ENCODE measurements at regions not wholly inside any gene's neighbourhood (a gene's known extent, or its start where the extent isn't known, plus 50 kb on each side); places are given as distances from the start of the nearest gene placed in this dataset.

DNA sequence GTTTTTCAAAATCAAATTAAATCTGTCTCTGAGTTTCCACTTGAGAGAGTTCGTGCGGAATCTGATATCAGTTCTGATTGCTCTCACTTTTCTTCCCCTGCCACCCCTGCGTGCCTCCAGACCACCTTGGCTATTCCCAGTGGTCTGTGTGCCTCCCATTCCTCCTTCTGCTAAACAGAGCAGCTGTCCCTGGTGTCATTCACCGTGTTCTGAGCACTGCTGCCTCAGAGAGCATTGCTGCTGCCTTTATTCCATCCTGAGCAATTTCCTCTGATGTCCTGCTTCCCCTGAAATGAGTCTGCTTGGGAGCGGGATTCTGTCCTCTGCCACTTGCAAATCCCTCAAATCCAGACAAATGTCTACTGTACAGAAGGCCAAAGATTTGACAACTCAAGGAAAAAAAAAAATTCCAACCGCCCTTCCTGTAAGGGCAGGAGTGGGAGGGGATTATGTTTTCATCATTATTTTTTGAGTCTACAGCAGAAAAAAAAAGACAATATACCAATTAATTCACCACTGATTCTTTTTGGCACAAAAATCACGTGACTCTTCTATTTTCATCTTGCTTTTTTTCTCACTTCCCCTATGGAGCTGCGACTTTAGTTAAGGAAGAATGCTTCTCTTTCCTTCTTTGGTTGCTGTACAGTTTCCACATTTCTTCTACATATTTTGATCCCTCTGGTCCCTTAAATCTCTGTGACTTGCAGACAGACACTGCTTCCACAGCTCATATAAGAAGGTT, 833.0 kb downstream of the EPHA7 start:
- H3K9me3 ChIP-seq (ENCODE audit: low read depth, low read length, poor library complexity, severe bottlenecking) = no peaks in the 10 kb centered on the region
- no peak overlapping the region for H3K4me3 ChIP-seq (ENCODE audit: low read depth, low read length, poor library complexity, severe bottlenecking)
- no peak for DNase-seq (ENCODE audit: low spot score)
- intact Hi-C loops (cut with micrococcal nuclease; ENCODE audit: unreplicated experiment) = no loop called here
- CTCF ChIA-PET = no interaction called here
- H3K27me3 ChIP-seq (replicated peaks; ENCODE audit: insufficient read depth, low read depth, low read length, poor library complexity) = no peaks in the 10 kb centered on the region
- no peak for TF ChIP-seq EZH2 (IDR thresholded peaks at IDR 0.05; ENCODE audit: borderline replicate concordance, low read depth, low read length, poor library complexity, severe bottlenecking)
- TF ChIP-seq, protein P1, sequence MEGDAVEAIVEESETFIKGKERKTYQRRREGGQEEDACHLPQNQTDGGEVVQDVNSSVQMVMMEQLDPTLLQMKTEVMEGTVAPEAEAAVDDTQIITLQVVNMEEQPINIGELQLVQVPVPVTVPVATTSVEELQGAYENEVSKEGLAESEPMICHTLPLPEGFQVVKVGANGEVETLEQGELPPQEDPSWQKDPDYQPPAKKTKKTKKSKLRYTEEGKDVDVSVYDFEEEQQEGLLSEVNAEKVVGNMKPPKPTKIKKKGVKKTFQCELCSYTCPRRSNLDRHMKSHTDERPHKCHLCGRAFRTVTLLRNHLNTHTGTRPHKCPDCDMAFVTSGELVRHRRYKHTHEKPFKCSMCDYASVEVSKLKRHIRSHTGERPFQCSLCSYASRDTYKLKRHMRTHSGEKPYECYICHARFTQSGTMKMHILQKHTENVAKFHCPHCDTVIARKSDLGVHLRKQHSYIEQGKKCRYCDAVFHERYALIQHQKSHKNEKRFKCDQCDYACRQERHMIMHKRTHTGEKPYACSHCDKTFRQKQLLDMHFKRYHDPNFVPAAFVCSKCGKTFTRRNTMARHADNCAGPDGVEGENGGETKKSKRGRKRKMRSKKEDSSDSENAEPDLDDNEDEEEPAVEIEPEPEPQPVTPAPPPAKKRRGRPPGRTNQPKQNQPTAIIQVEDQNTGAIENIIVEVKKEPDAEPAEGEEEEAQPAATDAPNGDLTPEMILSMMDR (conservative IDR thresholded peaks at IDR 0.05; ENCODE audit: low read depth, low read length) = no peak
- POLR2A ChIA-PET (ENCODE audit: low non-redundant PET) = no interaction called here
- H3K27ac ChIP-seq (ENCODE audit: low read depth, low read length, poor library complexity, severe bottlenecking) = no peak overlapping the region
- no peaks in the 10 kb centered on the region for H3K4me1 ChIP-seq (ENCODE audit: insufficient read depth, low read length, poor library complexity, severe bottlenecking)
- BruUV-seq (replicated peaks) = no TSS peak
- H3K36me3 ChIP-seq (ENCODE audit: insufficient read depth, low read length, poor library complexity, severe bottlenecking) = no peaks in the 10 kb centered on the region

DNA sequence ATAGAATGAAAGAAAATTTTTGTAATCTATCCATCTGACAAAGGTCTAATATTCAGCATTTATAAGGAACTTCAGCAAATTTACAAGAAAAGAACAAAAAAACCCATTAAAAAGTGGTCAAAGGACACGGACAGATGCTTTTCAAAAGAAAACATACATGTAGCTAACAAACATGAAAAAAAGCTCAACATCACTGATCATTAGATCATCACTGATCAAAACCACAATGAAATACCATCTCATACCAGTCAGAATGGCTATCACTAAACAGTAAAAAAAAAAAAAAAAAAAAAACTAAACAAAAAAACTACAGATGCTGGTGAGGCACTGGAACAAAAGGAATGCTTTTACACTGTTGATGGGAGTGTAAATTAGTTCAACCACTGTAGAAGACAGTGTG, 837.1 kb downstream of the EPHA7 start:
- no peaks in the 10 kb centered on the region for H3K27me3 ChIP-seq (replicated peaks; ENCODE audit: insufficient read depth, low read depth, low read length, poor library complexity)
- no peak overlapping the region for H3K4me3 ChIP-seq (ENCODE audit: low read depth, low read length, poor library complexity, severe bottlenecking)
- CTCF ChIA-PET = no interaction called here
- BruUV-seq (replicated peaks) = no TSS peak
- no peaks in the 10 kb centered on the region for H3K9me3 ChIP-seq (ENCODE audit: low read depth, low read length, poor library complexity, severe bottlenecking)
- H3K27ac ChIP-seq (ENCODE audit: low read depth, low read length, poor library complexity, severe bottlenecking) = no peak overlapping the region
- TF ChIP-seq EZH2 (IDR thresholded peaks at IDR 0.05; ENCODE audit: borderline replicate concordance, low read depth, low read length, poor library complexity, severe bottlenecking) = no peak
- TF ChIP-seq, protein P1 (conservative IDR thresholded peaks at IDR 0.05; ENCODE audit: low read depth, low read length) = no peak
- DNase-seq (ENCODE audit: low spot score) = no peak
- intact Hi-C loops (cut with micrococcal nuclease; ENCODE audit: unreplicated experiment) = no loop called here
- POLR2A ChIA-PET (ENCODE audit: low non-redundant PET) = no interaction called here
- no peaks in the 10 kb centered on the region for H3K4me1 ChIP-seq (ENCODE audit: insufficient read depth, low read length, poor library complexity, severe bottlenecking)
- H3K36me3 ChIP-seq (ENCODE audit: insufficient read depth, low read length, poor library complexity, severe bottlenecking) = no peaks in the 10 kb centered on the region

DNA sequence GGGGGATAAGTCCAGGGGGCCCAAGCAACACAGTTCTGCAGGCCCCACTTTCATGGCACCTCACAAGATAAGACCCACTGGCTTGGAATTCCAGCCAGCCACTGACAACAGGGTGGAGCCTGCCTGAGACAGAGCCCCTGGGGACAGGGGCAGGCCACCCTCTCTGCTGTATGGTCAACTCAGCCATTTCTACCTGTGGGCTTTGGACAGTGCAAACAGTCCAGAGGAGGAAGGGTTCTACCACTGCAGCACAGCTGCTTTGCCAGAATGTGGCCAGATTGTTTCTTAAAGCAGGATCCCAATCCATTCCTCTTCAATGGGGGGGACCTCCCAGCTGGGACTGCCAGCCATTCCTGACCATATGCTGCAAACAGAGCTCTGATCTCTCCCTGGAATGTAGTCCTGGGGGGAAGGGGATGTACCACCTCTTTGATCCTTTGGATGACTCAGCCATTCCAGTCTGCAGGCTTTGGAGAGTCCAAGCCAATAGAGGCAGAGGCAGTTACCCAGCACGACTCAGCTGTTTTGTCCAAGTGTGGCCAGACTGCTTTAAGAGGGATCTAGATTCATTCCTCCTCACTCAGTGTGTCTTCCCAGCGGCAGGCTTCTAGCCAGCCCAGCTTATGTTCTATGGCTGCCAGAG, 842.2 kb downstream of the EPHA7 start:
- no peak for TF ChIP-seq EZH2 (IDR thresholded peaks at IDR 0.05; ENCODE audit: borderline replicate concordance, low read depth, low read length, poor library complexity, severe bottlenecking)
- TF ChIP-seq, protein P1 (conservative IDR thresholded peaks at IDR 0.05; ENCODE audit: low read depth, low read length) = no peak
- Histone ChIP-seq H3K27me3 (replicated peaks; ENCODE audit: insufficient read depth, low read depth, low read length, poor library complexity) (no peaks in the 10 kb centered on the region), H3K4me3 (ENCODE audit: low read depth, low read length, poor library complexity, severe bottlenecking) (no peak overlapping the region), H3K36me3 (ENCODE audit: insufficient read depth, low read length, poor library complexity, severe bottlenecking) (no peaks in the 10 kb centered on the region), H3K9me3 (ENCODE audit: low read depth, low read length, poor library complexity, severe bottlenecking) (no peaks in the 10 kb centered on the region), H3K4me1 (ENCODE audit: insufficient read depth, low read length, poor library complexity, severe bottlenecking) (no peaks in the 10 kb centered on the region), H3K27ac (ENCODE audit: low read depth, low read length, poor library complexity, severe bottlenecking) (no peak overlapping the region)
- no peak for DNase-seq (ENCODE audit: low spot score)
- no TSS peak for BruUV-seq (replicated peaks)
- CTCF ChIA-PET = no interaction called here
- intact Hi-C loops (cut with micrococcal nuclease; ENCODE audit: unreplicated experiment) = no loop called here
- POLR2A ChIA-PET (ENCODE audit: low non-redundant PET) = no interaction called here

Data from A673 (cell line).